MG63 (cell line): ENCODE measurements at regions not wholly inside any gene's neighbourhood (a gene's known extent, or its start where the extent isn't known, plus 50 kb on each side); places are given as distances from the start of the nearest gene placed in this dataset.
"Not testable (repeated sequence)": the region's sequence is repeated elsewhere in the genome, so short reads cannot be mapped to it uniquely, and the experiment has no call there.

ENCODE experiments used
- DNase-seq: peaks from one replicate; pipeline ENCODE4 v3.0.0-alpha.2; 2020
- H3K27me3 ChIP-seq: fragments of 250-450 bp; sonication (Bioruptor Pico); 2 replicates; pipeline ENCODE4 v1.5.1; 2020; ENCODE audit warnings: mild to moderate bottlenecking, moderate library complexity
- H3K36me3 ChIP-seq: fragments of 250-450 bp; sonication (Bioruptor Pico); 2 replicates; pipeline ENCODE4 v1.5.1; 2020; ENCODE audit warnings: mild to moderate bottlenecking, moderate library complexity
- H3K4me3 ChIP-seq: fragments of 250-450 bp; sonication (Bioruptor Pico); 2 replicates; pipeline ENCODE4 v1.5.1; 2020; ENCODE audit warnings: mild to moderate bottlenecking, moderate library complexity
- H3K9me3 ChIP-seq: fragments of 250-450 bp; sonication (Bioruptor Pico); 2 replicates; pipeline ENCODE4 v1.5.1; 2020; ENCODE audit warnings: mild to moderate bottlenecking, moderate library complexity

DNA sequence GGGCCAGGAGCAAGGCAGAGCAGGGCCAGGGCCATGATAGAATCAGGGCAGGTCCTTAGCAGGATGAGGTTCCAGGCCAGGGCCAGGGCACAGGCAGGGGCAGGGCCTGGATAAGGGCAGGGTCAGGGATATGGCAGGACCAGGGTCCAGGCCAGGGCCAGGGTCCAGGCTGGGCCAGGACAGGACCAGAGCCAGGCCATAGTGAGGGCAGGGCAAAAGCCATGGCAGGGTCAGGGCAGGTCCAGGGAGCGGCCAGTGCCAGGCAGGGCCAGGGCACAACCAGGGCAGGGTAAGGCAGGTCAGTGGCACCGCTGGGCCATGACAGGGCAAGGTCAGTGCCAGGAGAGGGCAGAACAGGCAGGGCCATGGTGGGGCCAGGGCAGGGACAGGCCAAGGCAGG, 152.2 kb downstream of the LIPI start:
- H3K27me3 ChIP-seq, result no peaks in the 10 kb centered on the region
- no peak overlapping the region for H3K4me3 ChIP-seq
- peaks cover 27% of the 10 kb centered on the region for H3K36me3 ChIP-seq
- H3K9me3 ChIP-seq, result no peaks in the 10 kb centered on the region
- no peak for DNase-seq

DNA sequence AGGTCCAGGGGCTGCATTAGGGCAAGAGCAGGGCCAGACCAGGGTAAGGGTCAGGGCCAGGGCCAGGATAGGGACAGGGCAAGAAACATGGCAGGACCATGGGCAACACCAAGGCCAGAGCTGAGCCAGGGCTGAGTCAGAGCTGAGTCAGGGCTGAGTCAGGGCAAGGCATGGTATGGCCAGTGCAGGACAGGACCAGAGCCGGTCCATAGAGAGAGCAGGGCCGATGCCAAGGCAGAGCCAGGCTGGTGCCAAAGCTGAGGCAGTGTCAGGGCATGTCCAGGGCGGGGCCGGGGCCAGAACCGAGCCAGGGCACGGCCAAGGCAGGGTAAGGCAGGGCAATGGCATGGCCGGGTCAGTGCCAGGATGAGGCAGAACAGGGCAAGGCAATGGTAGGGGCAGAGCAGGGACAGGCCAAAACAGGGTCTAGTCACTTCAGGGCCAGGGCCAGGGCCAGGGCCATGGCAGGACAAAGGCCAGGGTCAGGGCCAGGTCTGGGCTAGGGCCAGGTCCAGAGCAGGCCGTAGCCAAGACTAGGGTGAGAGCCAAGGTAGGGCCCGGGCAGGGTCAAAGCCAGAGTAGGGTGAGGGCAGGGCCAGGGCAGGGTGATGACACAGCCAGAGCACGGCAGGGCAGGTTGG, 152.8 kb downstream of the LIPI start:
- H3K27me3 ChIP-seq, H3K9me3 ChIP-seq, H3K4me3 ChIP-seq: not testable (repeated sequence)
- DNase-seq, result peak; percentile 98
- H3K36me3 ChIP-seq, result peaks cover 28% of the 10 kb centered on the region

GRCh38 chr21:14057313-14057712, 153.4 kb downstream of the LIPI start:
- no peaks in the 10 kb centered on the region for H3K9me3 ChIP-seq
- no peak overlapping the region for H3K4me3 ChIP-seq
- DNase-seq, result no peak
- H3K36me3 ChIP-seq, result peaks cover 30% of the 10 kb centered on the region
- H3K27me3 ChIP-seq, result no peaks in the 10 kb centered on the region

DNA sequence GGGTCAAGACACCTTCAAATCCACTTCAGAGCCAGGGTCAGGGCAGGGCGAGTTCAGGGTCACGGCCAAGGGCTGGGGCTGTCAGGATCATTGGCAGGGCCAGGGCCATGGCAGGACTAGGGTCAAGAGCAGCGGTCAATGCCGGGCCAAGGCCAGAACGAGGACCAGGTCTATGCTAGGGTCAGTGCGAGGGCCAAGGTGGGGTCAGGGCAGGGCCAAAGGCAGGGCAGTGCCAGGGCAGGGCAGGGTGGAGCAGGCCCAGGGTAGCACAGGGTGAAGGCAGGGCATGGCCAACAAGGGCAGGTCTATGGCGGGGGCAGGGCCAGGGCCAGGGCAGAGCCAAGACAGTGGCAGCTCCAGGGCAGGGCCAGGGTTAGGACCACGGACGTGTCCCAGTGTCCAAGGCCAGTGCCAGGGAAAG, 154.0 kb downstream of the LIPI start:
- no peaks in the 10 kb centered on the region for H3K27me3 ChIP-seq
- no peak overlapping the region for H3K4me3 ChIP-seq
- peaks cover 30% of the 10 kb centered on the region for H3K36me3 ChIP-seq
- peak; percentile 24 for DNase-seq
- no peaks in the 10 kb centered on the region for H3K9me3 ChIP-seq

DNA sequence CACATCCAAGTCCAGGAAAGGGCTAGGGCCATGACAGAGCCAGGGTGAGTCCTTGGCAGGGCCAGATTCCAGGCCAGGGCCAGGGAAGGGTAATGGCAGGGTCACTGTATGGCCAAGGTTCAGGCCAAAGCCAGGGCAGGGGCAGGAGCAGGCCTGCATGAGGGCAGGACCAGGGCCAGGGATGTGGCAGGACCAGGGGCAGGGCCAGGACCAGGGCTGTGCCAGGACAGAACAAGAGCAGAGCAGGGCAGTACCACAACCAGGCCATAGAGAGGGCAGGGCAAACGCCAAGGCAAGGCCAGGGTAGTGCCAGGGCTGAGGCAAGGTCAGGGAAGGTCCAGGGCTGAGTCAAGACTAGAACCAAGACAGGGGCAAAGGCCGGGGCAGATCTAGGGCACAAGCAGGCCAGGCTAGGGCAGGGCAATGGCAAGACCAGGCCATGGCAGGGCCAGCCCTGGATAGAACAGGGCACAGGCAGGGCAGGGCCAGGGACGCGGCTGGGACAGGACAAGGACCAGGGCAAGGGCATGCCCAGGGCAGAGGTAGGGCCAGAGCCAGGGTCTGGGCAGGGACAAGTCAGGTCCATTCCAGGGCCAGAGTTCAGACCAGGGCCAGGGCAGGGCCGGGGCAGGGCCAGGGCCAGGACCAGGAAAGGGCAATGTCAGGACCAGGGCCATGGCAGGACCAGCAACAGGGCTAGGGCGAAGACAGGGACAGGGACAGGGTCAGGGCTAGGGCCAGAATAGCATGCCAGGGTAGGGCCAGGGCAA, 154.8 kb downstream of the LIPI start:
- H3K36me3 ChIP-seq, result peaks cover 33% of the 10 kb centered on the region
- not testable (repeated sequence) for H3K27me3 ChIP-seq, H3K4me3 ChIP-seq, H3K9me3 ChIP-seq
- DNase-seq, result peak; percentile 38

DNA sequence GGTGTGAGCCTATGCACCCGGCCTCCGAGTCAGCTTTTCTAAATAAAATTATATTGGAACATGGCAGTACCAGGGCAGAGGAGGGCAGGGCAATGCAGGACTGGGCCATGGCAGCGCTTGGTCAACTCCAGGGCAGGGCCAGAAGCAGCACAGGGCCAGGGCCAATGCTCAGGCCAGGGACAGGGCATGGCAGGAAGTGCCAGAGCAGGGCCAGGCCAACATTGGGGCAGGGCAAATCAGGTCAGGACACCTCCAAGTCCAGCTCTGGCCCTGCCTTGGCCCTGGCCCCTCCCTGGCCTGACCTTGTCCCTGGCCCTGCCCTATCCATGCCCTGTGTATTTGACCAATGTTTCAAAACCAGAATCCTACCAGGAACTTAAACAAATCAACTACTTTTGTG, 156.1 kb downstream of the LIPI start:
- no peaks in the 10 kb centered on the region for H3K27me3 ChIP-seq
- H3K36me3 ChIP-seq, result peaks cover 40% of the 10 kb centered on the region
- peak; percentile 24 for DNase-seq
- H3K4me3 ChIP-seq, result no peak overlapping the region
- H3K9me3 ChIP-seq, result no peaks in the 10 kb centered on the region

GRCh38 chr21:14050121-14050520, 160.6 kb downstream of the LIPI start:
- Histone ChIP-seq H3K27me3 (no peaks in the 10 kb centered on the region), H3K9me3 (no peaks in the 10 kb centered on the region), H3K36me3 (peaks cover 59% of the 10 kb centered on the region), H3K4me3 (no peak overlapping the region)
- DNase-seq, result no peak

DNA sequence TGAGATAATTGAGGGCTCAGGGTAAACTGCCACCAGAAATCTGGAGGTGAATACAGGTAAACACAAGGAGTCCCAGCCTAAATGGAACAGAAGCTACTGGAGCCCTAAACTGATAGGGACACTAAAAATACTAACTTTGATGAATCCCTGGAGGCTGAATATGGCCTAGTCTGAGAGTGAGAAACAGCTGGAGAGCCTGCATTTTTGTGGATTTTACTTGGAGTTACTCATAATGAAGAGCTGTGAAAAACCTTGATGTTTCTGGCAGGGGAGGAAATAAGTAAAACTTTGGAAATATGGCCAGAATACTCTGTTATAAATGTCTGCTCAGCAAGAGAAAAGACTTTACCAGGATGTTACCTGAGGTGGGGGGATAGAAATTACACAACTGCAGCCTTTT, 164.4 kb downstream of the LIPI start:
- DNase-seq, result no peak

DNA sequence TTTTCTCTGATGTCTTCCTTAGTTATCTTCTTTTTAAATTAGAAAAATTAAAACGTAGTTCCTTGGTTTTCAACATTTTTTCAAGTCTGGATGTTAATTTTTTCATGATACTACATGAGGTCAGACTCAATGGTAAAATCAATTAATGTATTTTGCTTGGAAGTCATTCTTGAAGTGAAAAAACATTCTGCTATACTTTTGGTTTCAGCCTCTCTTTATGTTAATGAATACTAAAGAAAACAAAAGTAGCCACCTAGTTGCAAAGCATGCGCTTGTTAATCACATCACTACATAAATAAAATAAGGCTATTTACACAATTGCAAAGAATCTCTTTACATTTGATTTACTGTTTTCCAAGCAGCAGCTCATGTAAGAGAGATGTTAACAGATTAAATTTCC, 170.4 kb downstream of the LIPI start:
- Histone ChIP-seq H3K9me3 (no peaks in the 10 kb centered on the region), H3K27me3 (no peaks in the 10 kb centered on the region), H3K36me3 (peaks cover 44% of the 10 kb centered on the region), H3K4me3 (no peak overlapping the region)
- no peak for DNase-seq

More for the DNA sequence above, 164.4 kb downstream of the LIPI start:
- H3K9me3 ChIP-seq, result no peaks in the 10 kb centered on the region
- H3K36me3 ChIP-seq, result peaks cover 47% of the 10 kb centered on the region
- H3K4me3 ChIP-seq, result no peak overlapping the region
- H3K27me3 ChIP-seq, result no peaks in the 10 kb centered on the region

DNA sequence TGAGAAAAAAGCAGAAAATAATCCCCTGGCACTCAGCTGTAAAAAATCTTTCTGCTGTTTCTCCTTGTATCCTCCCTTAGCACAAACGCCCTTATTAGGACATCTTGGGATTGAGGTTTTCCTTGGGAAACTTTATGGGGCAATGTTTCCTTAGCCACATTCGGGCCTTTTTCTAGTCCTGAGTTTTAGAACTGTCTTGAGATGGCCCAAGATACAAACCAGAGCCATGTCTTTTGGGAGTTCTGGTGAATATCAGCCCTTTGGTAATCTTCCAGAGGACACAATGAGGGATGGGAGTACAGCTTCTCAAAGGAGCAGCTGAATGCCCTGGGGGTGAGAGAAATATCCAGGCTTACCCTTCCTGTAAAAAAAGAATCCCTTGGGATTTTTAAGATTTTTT, 182.1 kb downstream of the LIPI start:
- H3K9me3 ChIP-seq, H3K27me3 ChIP-seq, DNase-seq: not testable (repeated sequence)
- peaks cover 11% of the 10 kb centered on the region for H3K36me3 ChIP-seq
- peak overlapping the region; percentile 81 for H3K4me3 ChIP-seq

DNA sequence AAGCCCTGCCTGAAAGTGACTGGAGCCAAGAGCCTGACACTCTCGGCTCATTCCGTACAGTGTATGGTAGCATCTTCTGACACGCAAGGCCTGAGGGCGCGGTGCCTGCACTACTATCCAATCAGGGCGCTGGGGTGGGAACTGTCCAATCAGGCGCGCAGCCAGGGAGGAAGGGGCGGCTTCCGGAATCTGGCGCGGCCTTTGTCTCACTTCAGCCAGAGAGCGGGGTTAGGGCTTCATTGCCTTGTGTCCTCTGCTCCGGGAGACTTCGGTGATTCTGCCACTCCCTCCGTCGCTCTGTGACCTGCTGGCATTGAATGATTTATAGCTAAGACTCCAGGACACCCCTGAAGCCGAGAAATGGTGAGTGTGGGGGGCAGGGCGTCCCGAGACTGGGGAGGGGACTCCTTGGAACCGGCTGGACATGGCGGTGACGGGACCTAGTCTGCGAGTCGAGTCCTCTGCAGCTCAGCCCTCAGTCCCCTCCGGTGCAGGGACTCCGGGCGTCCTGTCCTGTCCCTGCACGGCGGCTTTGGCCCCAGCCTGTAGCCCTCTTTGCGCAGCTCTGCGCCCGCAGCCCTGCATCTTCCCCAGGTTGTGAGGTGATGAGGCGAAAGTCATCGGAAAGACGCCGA, 183.4 kb downstream of the LIPI start:
- H3K27me3 ChIP-seq, H3K36me3 ChIP-seq, H3K9me3 ChIP-seq: not testable (repeated sequence)
- H3K4me3 ChIP-seq, result peak overlapping the region; percentile 81
- peak; percentile 97 for DNase-seq

DNA sequence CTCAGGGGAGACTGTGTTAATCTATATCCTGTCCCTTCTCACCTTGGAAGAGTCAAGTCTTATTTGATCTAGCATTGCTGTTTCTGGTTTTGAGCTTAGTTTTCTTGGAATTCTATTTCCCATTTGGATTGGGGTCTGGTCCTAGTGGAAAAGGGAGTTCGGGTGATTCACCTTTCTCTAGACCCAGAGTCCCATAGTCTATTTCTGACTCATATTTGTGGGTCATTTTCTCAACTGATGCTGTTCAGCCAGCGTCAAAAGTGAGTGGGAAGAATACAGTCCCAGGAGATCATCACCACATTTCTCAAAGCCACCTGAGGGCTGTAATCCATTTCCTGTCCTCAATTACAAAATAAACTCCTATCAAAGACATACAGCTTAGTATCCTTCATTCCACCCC, 190.6 kb downstream of the LIPI start:
- H3K4me3 ChIP-seq, H3K36me3 ChIP-seq, DNase-seq, H3K27me3 ChIP-seq, H3K9me3 ChIP-seq: not testable (repeated sequence)

- H3K4me3 ChIP-seq, H3K27me3 ChIP-seq, H3K9me3 ChIP-seq, DNase-seq, H3K36me3 ChIP-seq: not testable (repeated sequence)
Measured at GRCh38 chr21:14015841-14016240, 194.9 kb downstream of the LIPI start.

DNA sequence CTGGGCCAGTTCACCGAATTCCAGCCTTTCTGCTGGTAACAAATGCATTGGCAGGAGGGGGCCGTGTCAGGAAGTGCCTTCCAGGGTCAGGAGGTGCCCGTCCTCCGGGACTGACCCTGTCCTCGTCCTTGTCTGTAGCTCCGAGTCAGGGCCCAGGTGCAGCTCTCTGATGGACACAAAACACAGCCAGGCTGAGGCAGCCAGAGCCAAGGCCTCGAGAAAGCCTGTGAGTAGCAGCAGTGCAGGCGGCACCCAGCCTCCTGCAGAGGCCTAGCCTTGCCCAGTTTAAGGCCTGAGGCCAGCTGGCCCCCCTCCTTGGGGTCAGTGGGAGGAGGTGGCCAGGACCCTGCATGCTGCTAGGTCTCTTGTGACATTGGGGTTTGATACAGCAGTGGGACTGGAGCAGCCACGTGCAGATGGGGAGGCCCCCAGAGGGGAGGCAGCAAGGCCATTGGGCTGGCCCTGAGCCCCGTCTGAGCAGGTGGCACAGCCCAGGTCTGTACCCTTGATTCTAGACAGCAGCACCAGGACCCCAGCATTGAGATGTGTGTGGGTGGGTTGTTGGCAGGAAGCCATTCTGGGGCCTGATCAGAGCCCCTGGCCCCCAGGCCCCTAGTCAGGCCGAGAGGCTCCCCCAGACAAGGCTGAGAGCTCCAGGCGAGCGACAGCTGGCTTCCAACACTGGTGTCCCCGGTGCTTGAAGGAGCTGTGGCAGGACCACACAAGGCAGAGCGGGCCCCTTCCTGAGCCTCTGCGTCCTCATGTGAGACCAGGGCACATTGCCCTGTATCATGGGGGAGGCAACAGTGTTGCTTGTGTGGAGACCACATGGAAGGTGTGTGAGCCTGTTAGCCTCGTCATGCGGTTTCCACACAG, 196.9 kb downstream of the LIPI start:
- not testable (repeated sequence) for DNase-seq, H3K9me3 ChIP-seq, H3K36me3 ChIP-seq, H3K4me3 ChIP-seq, H3K27me3 ChIP-seq

DNA sequence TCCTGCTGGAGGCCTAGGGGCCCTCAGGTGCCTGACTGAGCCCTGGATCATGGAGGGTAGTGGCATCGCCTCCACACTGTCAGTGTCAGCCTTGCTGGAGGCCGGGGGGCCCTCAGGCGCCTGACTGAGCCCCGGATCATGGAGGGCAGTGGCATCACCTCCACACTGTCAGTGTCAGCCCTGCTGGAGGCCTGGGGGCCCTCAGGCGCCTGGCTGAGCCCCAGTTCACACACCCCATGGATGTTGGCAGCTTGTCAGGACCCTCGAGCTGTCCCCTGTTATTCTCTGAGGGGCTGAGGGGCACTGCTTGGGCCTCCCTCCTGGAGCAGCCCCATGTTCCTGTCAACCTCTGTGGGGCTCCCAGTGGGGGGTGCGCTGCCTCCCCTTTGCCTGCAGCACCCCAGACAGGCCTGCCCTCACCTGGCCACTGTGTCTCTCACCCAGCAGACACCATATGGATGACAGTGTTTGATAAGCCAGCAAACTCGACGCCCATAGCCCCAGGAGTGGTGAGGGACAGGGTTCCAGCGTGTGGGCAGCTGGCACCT, 197.6 kb downstream of the LIPI start:
- Histone ChIP-seq H3K27me3 (no peaks in the 10 kb centered on the region), H3K36me3 (no peaks in the 10 kb centered on the region), H3K4me3 (no peak overlapping the region), H3K9me3 (no peaks in the 10 kb centered on the region)
- no peak for DNase-seq

DNA sequence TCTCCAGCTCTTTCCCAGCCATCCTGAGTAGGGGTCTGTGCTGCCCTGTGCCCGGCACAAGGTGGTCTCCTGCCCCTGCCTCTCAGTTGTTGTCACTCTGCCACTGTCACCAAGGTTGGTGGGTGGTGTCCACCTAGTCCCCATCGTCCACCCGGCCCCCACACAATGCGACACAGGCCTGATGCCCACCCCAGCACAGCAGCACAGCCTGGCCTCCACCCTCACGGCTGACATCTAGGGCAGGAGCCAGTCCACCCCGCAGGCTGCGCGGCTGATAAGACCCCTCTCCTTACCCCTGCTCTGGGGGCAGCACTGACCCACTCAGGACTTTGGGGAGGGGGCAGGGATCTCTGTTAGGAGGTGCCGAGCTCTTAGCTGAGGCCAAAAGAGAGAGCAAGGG, 198.3 kb downstream of the LIPI start:
- H3K36me3 ChIP-seq, result no peaks in the 10 kb centered on the region
- no peak for DNase-seq
- H3K27me3 ChIP-seq, result no peaks in the 10 kb centered on the region
- no peak overlapping the region for H3K4me3 ChIP-seq
- no peaks in the 10 kb centered on the region for H3K9me3 ChIP-seq

DNA sequence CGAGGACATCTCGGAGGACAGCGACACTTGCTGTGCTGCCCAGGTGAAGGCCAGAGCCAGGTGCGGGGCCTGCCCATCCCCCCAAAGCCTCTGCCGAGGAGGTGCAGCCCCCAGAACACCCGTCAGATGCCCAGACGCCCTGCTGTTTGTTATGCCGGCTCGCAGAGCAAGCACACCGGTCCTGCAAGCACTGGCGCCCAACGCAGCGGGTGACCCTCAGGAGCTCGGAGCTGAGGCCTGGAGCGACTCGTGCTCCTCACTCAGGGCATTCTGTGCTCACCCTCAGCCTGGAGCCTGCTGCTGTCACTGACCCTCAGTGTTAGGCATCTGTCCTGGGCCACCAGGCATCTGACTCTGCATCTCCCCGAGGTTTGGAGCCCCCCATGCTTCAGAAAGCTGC, 199.0 kb downstream of the LIPI start:
- not testable (repeated sequence) for DNase-seq, H3K9me3 ChIP-seq

More for the DNA sequence above, 199.0 kb downstream of the LIPI start:
- H3K36me3 ChIP-seq, H3K4me3 ChIP-seq, H3K27me3 ChIP-seq: not testable (repeated sequence)
